ENCODE measurements at regions not wholly inside any gene's neighbourhood (a gene's known extent, or its start where the extent isn't known, plus 50 kb on each side); places are given as distances from the start of the nearest gene placed in this dataset.

DNA sequence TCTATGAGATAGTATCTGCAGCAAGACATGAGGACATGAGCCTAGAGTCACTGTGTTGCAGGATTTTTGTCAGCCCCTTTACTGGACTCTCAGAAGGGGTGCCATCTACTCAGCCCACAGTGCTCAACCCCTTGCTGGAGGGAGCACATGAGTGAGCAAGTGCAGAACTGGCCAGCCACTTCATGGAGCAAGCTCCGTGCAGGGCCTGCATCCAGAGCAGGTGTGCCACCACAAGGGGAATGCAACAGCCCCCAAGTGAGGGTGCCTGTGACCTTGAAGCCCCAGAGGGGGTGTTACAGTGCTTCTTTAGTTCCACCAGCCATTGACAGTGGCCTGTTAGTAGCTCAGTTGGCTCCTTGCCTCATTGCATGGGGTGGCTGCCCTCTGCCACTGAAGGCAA, 649.7 kb downstream of the PLPP3 start:
- TF ChIP-seq, protein P1, sequence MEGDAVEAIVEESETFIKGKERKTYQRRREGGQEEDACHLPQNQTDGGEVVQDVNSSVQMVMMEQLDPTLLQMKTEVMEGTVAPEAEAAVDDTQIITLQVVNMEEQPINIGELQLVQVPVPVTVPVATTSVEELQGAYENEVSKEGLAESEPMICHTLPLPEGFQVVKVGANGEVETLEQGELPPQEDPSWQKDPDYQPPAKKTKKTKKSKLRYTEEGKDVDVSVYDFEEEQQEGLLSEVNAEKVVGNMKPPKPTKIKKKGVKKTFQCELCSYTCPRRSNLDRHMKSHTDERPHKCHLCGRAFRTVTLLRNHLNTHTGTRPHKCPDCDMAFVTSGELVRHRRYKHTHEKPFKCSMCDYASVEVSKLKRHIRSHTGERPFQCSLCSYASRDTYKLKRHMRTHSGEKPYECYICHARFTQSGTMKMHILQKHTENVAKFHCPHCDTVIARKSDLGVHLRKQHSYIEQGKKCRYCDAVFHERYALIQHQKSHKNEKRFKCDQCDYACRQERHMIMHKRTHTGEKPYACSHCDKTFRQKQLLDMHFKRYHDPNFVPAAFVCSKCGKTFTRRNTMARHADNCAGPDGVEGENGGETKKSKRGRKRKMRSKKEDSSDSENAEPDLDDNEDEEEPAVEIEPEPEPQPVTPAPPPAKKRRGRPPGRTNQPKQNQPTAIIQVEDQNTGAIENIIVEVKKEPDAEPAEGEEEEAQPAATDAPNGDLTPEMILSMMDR (IDR thresholded peaks at IDR 0.05 in 8 of 11, conservative IDR thresholded peaks at IDR 0.05 in 3 of 11): no peak
- TF ChIP-seq POLR2A (IDR thresholded peaks at IDR 0.05) (no peak), POLR2AphosphoS5 (IDR thresholded peaks at IDR 0.05) (no peak)
